ENCODE measurements at regions not wholly inside any gene's neighbourhood (a gene's known extent, or its start where the extent isn't known, plus 50 kb on each side); places are given as distances from the start of the nearest gene placed in this dataset.

DNA sequence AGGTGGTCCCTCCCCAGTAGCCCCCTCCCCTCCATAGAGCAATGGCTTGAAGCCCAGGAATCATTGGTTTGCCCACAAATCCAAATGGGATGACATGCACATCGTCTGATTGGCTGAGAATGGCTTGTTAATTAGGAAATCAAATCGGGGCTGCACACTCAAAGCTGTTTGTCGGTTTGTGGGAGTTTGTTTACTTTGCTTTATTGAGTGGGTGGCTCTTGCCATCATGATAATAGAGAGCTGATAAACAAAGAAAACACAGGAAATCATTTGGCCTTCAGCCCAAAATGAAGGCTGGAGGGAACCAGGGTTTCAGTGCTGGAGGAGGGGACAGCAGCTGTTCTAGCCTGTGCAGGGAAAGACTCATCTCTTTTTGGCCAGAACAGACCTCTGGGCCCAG, 316.3 kb downstream of the CBLN1 start:
- TF ChIP-seq CTCF (IDR thresholded peaks at IDR 0.05; ENCODE audit: low read depth, low read length, poor library complexity, severe bottlenecking), result no peak
- TF ChIP-seq EZH2phosphoT487 (IDR thresholded peaks at IDR 0.05; ENCODE audit: borderline replicate concordance, low read length), result no peak
